Esophagus muscularis mucosa (tissue), 3 donors: ENCODE measurements at regions not wholly inside any gene's neighbourhood (a gene's known extent, or its start where the extent isn't known, plus 50 kb on each side); places are given as distances from the start of the nearest gene placed in this dataset.

Experiments
- CTCF ChIP-seq, 3 experiments: fragments of 200-600 bp in 2 of 3; fragments of 450-650 bp in 1 of 3; sonication (generic) in 2 of 3; IDR thresholded peaks; one replicate each; pipeline ENCODE4 v1.5.1; 2017 to 2019; ENCODE audit warnings: antibody characterized with exemption in 3 of 3, mild to moderate bottlenecking in 2 of 3, moderate library complexity in 1 of 3
- POLR2A ChIP-seq: fragments of 450-650 bp; IDR thresholded peaks from one replicate; pipeline ENCODE4 v1.6.1; 2017; ENCODE audit warnings: antibody characterized with exemption, moderate library complexity, mild to moderate bottlenecking, low read depth

GRCh38 chr10:78450239-78450638, 416.6 kb downstream of the RPS24 start:
- no peak for TF ChIP-seq CTCF (IDR thresholded peaks at IDR 0.05)
- TF ChIP-seq POLR2A = no peak
